OCI-LY3 (cell line): ENCODE measurements at regions not wholly inside any gene's neighbourhood (a gene's known extent, or its start where the extent isn't known, plus 50 kb on each side); places are given as distances from the start of the nearest gene placed in this dataset.

Source experiments
- CTCF ChIP-seq: fragments of 200-600, 300-600 bp; sonication (generic); IDR thresholded peaks from 2 replicates; pipeline ENCODE4 v1.5.1; 2014; ENCODE audit warnings: antibody characterized with exemption, low read length, low read depth
- EZH2phosphoT487 ChIP-seq: fragments of 200-600 bp; shearing (Covaris generic); IDR thresholded peaks from 2 replicates; pipeline ENCODE4 v1.6.1; 2018; ENCODE audit warnings: antibody characterized with exemption, mixed run types, low read depth

DNA sequence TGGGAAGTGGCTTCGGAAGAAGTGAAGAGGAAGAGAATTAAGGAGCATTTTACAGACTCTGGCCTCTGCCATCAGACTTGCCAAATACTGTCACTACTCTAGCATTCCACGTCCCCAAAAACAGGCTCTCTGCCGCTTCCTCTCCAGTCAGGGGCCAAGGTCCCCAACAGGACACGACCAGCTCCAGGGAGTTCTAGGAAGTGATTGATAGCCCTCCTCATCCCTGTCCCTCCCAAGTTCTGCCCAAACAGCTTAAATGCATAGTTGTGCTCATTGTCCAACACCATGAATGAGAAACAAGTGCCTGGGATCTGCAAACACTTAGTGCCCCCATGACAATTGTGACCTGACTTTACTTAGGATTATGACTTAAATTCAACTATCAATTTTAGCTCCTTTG, 96.5 kb downstream of the MED10 start:
- TF ChIP-seq CTCF, result no peak
- TF ChIP-seq EZH2phosphoT487, result no peak
